H1 (cell line): ENCODE measurements at regions not wholly inside any gene's neighbourhood (a gene's known extent, or its start where the extent isn't known, plus 50 kb on each side); places are given as distances from the start of the nearest gene placed in this dataset.

Source experiments
- EZH2 ChIP-seq: fragments of 200-600 bp; sonication (generic); IDR thresholded peaks from 2 replicates; pipeline ENCODE4 v1.7.1; 2012; ENCODE audit warnings: low read depth, mild to moderate bottlenecking, moderate library complexity, low read length, inconsistent platforms; ENCODE audit not compliant: severe bottlenecking
- TEAD4 ChIP-seq: IDR thresholded peaks from 2 replicates; pipeline ENCODE4 v1.6.1; 2012; ENCODE audit warnings: low read depth, low read length, inconsistent platforms, mixed read lengths
- YY1 ChIP-seq: IDR thresholded peaks from 2 replicates; pipeline ENCODE4 v1.6.1; 2011; ENCODE audit warnings: low read depth, mild to moderate bottlenecking, low read length

GRCh38 chr3:145286937-145287336 lies 874.0 kb downstream of the PLOD2 start (continued):
- TF ChIP-seq TEAD4 (no peak), YY1 (no peak), EZH2 (no peak)
- TF ChIP-seq, all 59 proteins: peak for 0
